ENCODE measurements at regions not wholly inside any gene's neighbourhood (a gene's known extent, or its start where the extent isn't known, plus 50 kb on each side); places are given as distances from the start of the nearest gene placed in this dataset.

GRCh38 chr11:119797123-119797611 is 68.2 kb upstream of the NECTIN1 start:
- ATAC-seq (ENCODE audit: poor library complexity) (no peak), DNase-seq (no peak)
- intact Hi-C loops (cut with DNase I): no loop called here

DNA sequence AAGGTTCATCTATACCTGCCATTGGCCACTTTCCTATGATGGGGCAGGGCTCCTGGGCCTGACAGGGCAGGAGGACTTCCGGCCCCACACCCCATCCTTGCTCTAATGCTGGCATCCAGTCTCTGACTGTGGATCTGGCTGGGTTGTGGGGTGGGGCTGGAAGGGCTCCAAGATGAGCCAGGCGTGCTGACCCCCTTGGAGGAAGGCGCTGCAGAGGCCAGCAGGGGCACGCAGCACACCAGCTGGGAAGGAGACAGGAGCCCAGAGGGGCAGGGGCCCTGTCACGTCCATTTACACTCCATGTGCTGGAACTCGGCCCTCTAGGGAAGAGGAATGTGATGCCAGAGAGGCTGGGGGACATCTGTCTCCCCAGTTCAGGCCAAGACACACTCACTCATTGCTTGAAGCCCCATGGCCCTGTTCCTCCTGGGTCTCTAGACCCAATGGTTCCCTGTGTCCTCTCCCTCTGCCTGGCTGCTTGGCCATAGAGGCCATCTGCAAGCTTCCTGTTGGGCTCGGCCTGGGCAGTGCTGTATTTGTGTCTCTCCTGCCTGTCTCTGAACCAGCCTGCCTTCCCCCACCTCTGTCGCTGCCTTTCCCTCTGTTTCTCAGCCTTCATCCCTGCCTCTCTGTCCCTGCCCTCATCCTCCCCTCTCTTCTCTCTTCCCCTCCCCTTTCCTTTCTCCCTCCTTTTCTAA is 67.5 kb upstream of the NECTIN1 start:
- ATAC-seq (ENCODE audit: poor library complexity): no peak
- DNase-seq: no peak
- intact Hi-C loops (cut with DNase I): no loop called here

DNA sequence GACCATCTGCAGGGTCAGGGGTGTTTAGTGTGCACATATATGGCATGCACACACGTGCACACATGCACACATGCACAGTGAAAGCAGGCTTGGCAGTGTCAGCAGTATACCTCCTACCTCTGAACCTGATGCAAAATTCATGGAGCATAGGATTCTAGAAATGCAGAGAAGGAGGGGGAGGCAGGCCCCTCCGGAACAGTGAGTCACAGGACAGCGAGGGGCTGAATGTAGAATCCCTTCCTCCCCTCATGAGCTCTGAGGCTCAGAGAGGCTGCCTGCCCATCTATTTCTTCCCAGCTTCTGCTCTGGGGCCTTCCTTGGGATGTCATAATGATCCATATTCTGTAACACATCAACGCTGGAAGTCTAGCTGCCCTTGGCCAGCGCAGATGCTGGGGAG is 66.7 kb upstream of the NECTIN1 start:
- DNase-seq: no peak
- no peak for ATAC-seq (ENCODE audit: poor library complexity)
- intact Hi-C loops (cut with DNase I): no loop called here

- intact Hi-C loops (cut with DNase I): no loop called here
- DNase-seq (no peak), ATAC-seq (ENCODE audit: poor library complexity) (no peak)
Measured at GRCh38 chr11:119795231-119795630, 66.2 kb upstream of the NECTIN1 start.

GRCh38 chr11:119794756-119795155 is 65.8 kb upstream of the NECTIN1 start:
- DNase-seq: no peak
- intact Hi-C loops (cut with DNase I): no loop called here
- peak; percentile 68 for ATAC-seq (ENCODE audit: poor library complexity)

DNA sequence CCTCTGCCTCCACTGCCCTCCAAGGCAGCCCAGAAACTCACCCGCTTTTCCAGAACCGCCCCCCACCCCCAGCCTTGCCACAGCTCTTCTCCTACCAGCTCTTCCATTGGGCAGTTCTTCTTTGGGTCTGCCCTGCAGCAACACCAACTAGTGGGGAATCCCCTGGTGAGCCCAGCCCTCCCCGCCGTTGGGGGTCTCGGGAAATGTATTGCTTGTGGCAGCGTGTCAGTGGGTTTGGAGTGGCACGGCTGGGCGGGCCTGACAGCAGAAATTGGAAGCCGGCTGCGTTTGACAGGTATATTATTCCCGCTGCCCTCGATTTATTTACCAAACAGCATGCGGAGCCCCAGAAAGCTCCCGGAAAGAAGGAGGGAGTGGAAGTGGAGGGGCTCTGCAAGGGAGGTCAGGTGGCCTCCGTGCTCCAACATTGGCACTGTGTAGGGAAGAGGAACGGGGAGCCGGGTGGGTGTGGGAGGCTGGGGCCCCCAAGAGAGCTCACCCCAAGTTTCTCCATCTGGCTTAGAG is 65.2 kb upstream of the NECTIN1 start:
- no peak for DNase-seq
- intact Hi-C loops (cut with DNase I): no loop called here
- ATAC-seq (ENCODE audit: poor library complexity): no peak

DNA sequence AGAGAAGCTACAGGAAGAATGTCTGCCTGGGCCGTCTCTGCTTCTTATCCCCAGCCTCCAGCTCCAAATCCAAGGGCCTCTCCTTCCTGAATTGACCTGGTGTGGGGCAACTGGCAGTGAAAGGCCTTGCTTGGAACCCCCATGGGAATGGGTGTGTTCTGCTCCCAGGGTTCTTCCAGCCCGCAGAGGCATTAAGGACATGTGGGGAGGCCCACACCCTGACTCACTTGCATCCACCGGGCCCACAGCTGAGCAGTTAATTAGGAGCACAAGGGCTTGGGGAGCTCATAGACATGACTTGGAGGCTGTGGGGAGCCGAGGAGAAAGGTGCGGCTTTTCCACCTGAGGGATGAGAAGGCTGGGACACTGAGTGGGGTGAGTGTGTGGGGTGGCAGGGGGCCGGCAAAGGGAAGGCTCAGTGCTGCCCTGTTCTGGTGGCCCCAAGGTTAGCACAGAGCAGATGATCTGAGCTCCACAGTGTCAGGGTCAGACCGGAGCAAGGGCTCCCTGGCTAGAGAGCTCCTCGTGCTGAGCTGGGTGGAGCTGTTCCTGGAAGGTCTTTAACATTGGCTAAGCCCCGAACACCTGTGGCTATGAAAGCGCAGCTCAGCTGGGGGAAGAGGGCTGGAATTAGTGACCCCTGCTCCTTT is 64.5 kb upstream of the NECTIN1 start:
- ATAC-seq (ENCODE audit: poor library complexity) (no peak), DNase-seq (no peak)
- intact Hi-C loops (cut with DNase I): no loop called here

DNA sequence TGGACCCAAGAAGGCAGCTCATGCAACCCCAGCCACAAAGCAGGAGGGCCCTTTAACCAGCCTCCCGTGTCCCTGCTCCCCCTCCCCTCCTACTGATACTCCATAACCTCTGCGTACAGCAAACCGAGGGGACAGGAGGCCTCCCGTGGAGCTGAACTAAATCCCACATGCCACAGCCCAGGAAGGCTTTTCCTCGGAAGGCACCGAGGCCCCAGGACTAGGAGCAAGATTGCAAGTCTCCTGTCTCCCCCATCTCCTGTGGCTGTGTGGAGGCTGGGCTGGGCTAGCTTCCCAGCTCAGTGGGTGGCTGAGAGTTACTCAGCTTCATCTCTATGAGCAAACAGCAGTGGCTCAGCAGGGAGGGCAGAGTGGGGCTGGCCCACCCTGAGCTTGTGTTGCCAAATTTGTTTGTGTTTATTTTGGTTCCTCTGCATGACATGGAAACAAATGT is 62.7 kb upstream of the NECTIN1 start:
- intact Hi-C loops (cut with DNase I): no loop called here
- DNase-seq (no peak), ATAC-seq (ENCODE audit: poor library complexity) (no peak)

GRCh38 chr11:119791047-119791446 is 62.0 kb upstream of the NECTIN1 start:
- intact Hi-C loops (cut with DNase I): no loop called here
- DNase-seq: no peak
- no peak for ATAC-seq (ENCODE audit: poor library complexity)

DNA sequence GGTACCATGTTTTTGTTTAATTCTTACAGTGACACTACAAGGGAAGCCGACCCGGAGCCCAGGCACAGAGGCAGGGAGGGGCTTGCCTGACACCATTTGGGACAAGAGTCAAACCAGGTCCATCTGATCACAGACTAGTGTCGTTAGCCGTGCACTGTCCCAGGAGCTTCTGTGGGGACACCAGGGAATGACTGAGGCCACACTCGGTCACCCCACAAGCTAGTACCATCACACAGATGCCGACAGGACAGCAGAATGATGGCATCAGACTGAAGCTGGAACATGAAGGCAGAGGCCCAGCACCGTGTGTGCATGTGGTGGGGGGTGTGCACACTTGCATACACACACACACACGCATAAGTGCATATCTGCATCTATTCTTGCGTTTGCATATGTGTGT is 61.5 kb upstream of the NECTIN1 start:
- no peak for ATAC-seq (ENCODE audit: poor library complexity)
- DNase-seq: no peak
- intact Hi-C loops (cut with DNase I): no loop called here

DNA sequence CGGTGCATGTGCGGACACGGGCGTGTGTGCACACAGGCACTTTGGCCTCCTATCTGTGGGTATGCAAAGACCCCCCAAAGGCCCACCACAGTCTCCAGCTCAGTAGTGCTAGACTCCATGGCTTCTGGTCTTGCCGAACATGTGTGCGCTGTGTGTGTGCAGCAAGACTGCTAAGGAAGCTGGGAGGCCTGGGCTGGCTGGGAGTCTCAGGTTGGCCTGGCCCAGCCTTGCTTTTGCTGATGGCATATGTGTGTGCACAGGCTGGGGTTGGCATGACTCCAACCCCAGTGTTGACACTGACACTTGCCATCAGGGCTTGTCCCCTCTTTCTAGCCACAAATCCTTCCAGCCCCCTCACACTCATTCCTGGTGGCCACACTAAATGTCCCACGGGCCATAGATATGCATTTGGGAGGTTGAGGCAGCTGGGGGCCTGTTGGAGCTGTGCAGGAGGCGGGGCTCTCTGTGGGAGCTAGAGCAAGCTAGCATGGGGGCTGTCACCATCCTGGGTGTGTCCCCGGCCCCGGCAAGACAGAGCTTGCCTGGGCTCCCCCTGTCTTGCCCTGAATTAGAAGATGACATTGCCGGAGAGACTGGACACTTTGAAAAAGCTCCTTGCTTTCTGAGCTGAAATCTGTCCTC is 60.9 kb upstream of the NECTIN1 start:
- ATAC-seq (ENCODE audit: poor library complexity) (no peak), DNase-seq (no peak)
- intact Hi-C loops (cut with DNase I): no loop called here

GRCh38 chr11:119788911-119789560 is 60.0 kb upstream of the NECTIN1 start:
- ATAC-seq (ENCODE audit: poor library complexity): no peak
- intact Hi-C loops (cut with DNase I): no loop called here
- DNase-seq: no peak

DNA sequence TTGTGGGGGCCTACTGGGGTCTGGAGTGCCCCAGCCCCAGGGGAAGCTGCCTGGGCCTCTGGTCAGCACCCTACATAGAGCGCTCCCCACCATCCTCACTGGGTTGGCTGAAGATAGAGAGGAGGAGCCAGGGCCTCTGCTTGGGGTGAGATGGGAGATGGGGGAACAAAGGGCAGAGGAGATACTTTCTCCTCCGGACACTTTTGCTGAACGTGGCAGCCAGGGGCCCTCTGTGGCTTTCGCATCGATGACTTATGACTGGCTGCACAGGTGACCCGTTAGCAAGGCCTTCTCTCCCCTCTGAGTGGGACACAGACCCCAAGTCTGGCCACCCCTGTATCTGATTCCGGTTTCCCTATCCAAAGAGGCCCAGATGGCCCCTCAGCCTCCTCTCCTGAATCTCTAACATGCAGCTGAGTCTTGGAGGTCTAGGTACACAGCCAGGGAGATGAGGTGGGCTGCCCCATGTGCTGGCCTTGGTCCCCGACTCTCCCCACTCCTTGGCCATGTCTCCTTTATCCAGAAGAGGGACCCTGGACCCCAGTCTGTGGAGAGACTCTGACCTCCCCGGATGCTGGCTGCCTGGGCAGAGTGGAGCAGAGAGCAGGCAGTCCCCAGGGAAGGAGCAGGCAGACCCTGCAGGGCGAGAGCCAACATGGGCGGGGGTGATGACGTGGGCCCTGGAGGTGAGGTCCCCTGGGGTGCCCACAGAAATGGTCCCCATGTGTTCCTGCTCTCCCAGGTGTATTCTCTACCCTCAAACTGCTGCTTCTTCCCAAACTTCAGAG is 59.3 kb upstream of the NECTIN1 start:
- DNase-seq (no peak), ATAC-seq (ENCODE audit: poor library complexity) (no peak)
- intact Hi-C loops (cut with DNase I): no loop called here

DNA sequence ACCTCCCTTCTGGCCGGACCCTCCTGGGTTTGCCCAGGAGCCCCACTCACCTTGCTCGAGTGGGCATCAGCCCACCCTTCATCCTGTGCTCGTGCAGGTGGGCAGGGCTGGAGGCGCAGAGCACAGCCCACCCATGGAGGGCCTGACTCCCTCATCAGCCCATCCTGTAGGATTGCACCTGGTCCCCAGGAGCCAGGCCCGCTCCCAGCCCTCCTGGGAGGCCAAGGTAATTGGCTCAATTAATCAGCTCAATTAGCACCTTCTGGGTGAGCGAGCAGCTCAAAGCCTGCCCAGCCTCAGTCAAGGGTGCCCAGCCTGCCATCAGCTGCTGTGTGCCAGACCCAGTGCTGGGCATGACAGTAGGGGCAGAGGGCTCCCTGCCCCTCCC is 58.1 kb upstream of the NECTIN1 start:
- DNase-seq (no peak), ATAC-seq (ENCODE audit: poor library complexity) (no peak)
- intact Hi-C loops (cut with DNase I): no loop called here

DNA sequence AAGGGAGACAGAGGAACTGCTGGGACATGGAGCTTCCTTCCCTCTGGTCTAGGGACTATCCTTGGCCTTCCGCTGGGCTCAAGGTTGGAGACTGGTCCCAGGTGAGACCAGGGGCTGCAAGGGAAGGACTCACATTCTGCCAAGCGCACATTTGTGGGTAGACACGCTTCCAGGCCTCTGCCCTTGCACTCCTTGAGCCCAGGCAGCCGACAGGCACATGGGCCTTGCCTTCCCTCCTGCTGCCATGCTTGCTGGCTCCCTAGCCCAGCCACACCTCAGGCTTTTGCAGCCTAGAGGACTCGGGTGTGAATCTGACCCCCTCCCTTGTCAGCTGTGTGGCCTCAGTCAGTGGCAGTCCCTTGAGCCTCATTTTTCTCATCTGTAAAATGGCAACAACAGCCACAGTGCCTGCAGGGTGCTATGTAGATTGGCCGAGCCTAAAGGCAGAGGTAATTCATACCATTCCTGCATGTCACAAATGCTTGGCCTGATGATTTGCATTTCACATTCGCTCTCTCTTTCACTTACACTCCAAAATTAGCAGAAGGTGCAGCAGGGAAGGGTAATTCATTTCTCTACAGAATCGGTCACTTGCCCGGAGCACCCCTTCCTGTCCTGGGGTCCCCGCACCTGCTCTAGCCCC is 57.6 kb upstream of the NECTIN1 start:
- ATAC-seq (ENCODE audit: poor library complexity) (no peak), DNase-seq (no peak)
- intact Hi-C loops (cut with DNase I): no loop called here

DNA sequence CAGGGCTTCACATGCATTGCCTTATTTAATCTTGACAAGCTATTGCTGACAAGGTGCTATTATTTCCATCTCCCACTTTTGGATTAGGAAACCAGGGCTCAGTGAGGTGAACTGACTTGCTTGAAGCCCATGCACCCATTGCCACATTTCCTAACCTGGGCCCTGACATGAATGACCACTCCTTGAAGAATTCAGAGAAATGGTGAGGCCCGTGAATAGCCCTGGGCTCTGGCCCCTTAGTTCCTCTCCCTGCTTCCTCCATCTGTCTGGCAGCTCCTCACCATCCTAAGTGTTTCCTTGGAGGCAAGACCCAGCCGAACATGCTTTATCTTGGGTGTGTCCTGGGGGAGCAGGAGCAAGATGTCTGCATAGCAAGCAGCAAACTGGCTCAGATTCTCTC is 56.1 kb upstream of the NECTIN1 start:
- DNase-seq (no peak), ATAC-seq (ENCODE audit: poor library complexity) (no peak)
- intact Hi-C loops (cut with DNase I): no loop called here

GRCh38 chr11:119784421-119784820 is 55.4 kb upstream of the NECTIN1 start:
- intact Hi-C loops (cut with DNase I): no loop called here
- DNase-seq: no peak
- ATAC-seq (ENCODE audit: poor library complexity): no peak
